K562 (cell line): ENCODE measurements at regions not wholly inside any gene's neighbourhood (a gene's known extent, or its start where the extent isn't known, plus 50 kb on each side); places are given as distances from the start of the nearest gene placed in this dataset.

Experiments
- CTCF ChIP-seq, 3 experiments: IDR thresholded peaks in 2 of 3; conservative IDR thresholded peaks in 1 of 3; 2 replicates each; pipeline ENCODE4 v1.5.1; 2011 to 2012; ENCODE audit warnings: low read length in 3 of 3, mild to moderate bottlenecking in 3 of 3, control low read depth in 2 of 3, improper control_type of control experiment in 1 of 3, inconsistent platforms in 1 of 3, low read depth in 1 of 3, mixed read lengths in 1 of 3, moderate library complexity in 1 of 3; ENCODE audit not compliant: insufficient read depth in 2 of 3
- ZNF384 ChIP-seq: IDR thresholded peaks from 2 replicates; pipeline ENCODE4 v1.6.1; 2012; ENCODE audit warnings: low read depth, low read length, improper control_type of control experiment

DNA sequence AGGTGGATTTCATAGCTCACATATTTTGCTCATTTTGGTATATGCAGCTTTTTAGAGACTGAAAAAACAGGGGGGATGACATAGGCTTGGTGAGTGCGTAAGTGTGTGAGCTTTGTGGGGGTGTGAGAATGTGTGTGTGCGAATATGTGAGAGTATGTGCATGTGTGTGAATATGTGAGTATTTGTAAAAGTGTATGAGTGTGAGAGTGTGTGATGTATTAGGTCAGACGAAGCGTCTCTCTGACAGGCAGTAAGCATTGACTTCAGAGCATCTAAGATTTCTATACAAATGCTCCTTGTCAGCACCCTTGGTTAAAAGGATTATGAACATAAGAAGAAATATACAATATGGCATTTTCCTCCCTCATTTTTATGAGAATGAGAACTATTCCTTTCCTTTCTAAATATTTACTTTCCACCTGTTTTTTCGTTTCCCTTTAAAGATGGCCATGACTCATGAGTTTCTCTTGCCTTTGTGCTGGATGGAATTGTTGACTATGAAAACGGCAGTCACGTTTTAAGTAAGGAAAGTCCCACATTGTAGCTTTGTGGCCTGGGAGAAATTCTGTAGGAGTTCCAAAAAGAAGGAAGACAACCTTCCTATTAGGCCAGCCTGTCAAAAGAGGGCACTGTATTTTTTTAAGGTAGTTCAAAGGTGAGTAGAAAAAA is 276.4 kb downstream of the FOXL1 start:
- no peak for TF ChIP-seq CTCF (IDR thresholded peaks at IDR 0.05 in 2 of 3, conservative IDR thresholded peaks at IDR 0.05 in 1 of 3; ENCODE audit: insufficient read depth in 2 of 3, low read depth in 1 of 3, low read length in 3 of 3)
- TF ChIP-seq ZNF384, result no peak
